ENCODE measurements at regions not wholly inside any gene's neighbourhood (a gene's known extent, or its start where the extent isn't known, plus 50 kb on each side); places are given as distances from the start of the nearest gene placed in this dataset.

GRCh38 chr5:10839916-10840599 lies 79.0 kb upstream of the DAP start:
- DNase-seq: no peak

- DNase-seq: no peak
Observed at GRCh38 chr5:10839118-10839517, 78.1 kb upstream of the DAP start.

GRCh38 chr5:10838038-10838437 lies 77.0 kb upstream of the DAP start:
- DNase-seq: peak; percentile 5

- no peak for DNase-seq
Observed at GRCh38 chr5:10836986-10837385, 76.0 kb upstream of the DAP start.

- DNase-seq: no peak
Observed at GRCh38 chr5:10834695-10835094, 73.7 kb upstream of the DAP start.

GRCh38 chr5:10832987-10833386 lies 72.0 kb upstream of the DAP start:
- DNase-seq: no peak

GRCh38 chr5:10832421-10832820 lies 71.4 kb upstream of the DAP start:
- no peak for DNase-seq

GRCh38 chr5:10831419-10831818 lies 70.4 kb upstream of the DAP start:
- no peak for DNase-seq

- DNase-seq: no peak
Observed at GRCh38 chr5:10828241-10828640, 67.2 kb upstream of the DAP start.

- DNase-seq: no peak
Observed at GRCh38 chr5:10827571-10827970, 66.5 kb upstream of the DAP start.

GRCh38 chr5:10826971-10827370 lies 65.9 kb upstream of the DAP start:
- no peak for DNase-seq

- no peak for DNase-seq
Observed at GRCh38 chr5:10825897-10826644, 65.0 kb upstream of the DAP start.

- DNase-seq: no peak
Observed at GRCh38 chr5:10812218-10812617, 51.2 kb upstream of the DAP start.

All from activated CD4-positive, alpha-beta T cell treated with anti-CD3 and anti-CD28 coated beads, Interleukin-2, amount 50 U/mL, for 16 hours (primary cell).